HepG2 (cell line): ENCODE measurements at regions not wholly inside any gene's neighbourhood (a gene's known extent, or its start where the extent isn't known, plus 50 kb on each side); places are given as distances from the start of the nearest gene placed in this dataset.

Experiments
- ARID3A ChIP-seq: IDR thresholded peaks from 2 replicates; pipeline ENCODE4 v1.6.1; 2012; ENCODE audit warnings: low read depth, low read length, improper control_type of control experiment
- ASH2L ChIP-seq: fragments of 300-600, 200-600 bp; sonication (generic); IDR thresholded peaks from 2 replicates; pipeline ENCODE4 v1.7.0; 2017; ENCODE audit warnings: low read depth, mild to moderate bottlenecking, moderate library complexity, mixed read lengths, low read length; ENCODE audit not compliant: insufficient read length
- CEBPB ChIP-seq: IDR thresholded peaks from 2 replicates; pipeline ENCODE4 v1.6.1; 2011; ENCODE audit warnings: low read depth, low read length, improper control_type of control experiment, borderline replicate concordance
- HMGA1 ChIP-seq: sonication (generic); formaldehyde crosslinking; conservative IDR thresholded peaks from 2 replicates; pipeline ENCODE4 v1.4.0; 2020; ENCODE audit warnings: missing genetic modification reagents
- NCOA1 ChIP-seq: sonication (generic); formaldehyde crosslinking; IDR thresholded peaks from 2 replicates; pipeline ENCODE4 v1.9.0; 2021; ENCODE audit warnings: missing genetic modification reagents
- NFE2 ChIP-seq: sonication (generic); formaldehyde crosslinking; IDR thresholded peaks from 2 replicates; pipeline ENCODE4 v1.4.0; 2020; ENCODE audit warnings: missing genetic modification reagents
- SMC3 ChIP-seq: IDR thresholded peaks from 2 replicates; pipeline ENCODE4 v1.6.1; 2011; ENCODE audit warnings: low read length, improper control_type of control experiment
- SUZ12 ChIP-seq: fragments of 150-350 bp; IDR thresholded peaks from 2 replicates; pipeline ENCODE4 v1.6.1; 2014; ENCODE audit warnings: low read depth, low read length

- no peak for TF ChIP-seq SMC3
- no peak for TF ChIP-seq SUZ12
- no peak for TF ChIP-seq ARID3A
- no peak for TF ChIP-seq NCOA1 (CRISPR knock-in tag)
- no peak for TF ChIP-seq CEBPB
- no peak for TF ChIP-seq HMGA1 (CRISPR knock-in tag)
- TF ChIP-seq NFE2 (CRISPR knock-in tag), result no peak
- TF ChIP-seq ASH2L, result no peak
Observed at GRCh38 chr3:11696054-11696453, 52.3 kb upstream of the VGLL4 start.
